HCT116 (cell line): ENCODE measurements at regions not wholly inside any gene's neighbourhood (a gene's known extent, or its start where the extent isn't known, plus 50 kb on each side); places are given as distances from the start of the nearest gene placed in this dataset.

Experiments used
- EZH2 ChIP-seq: fragments of 200-600 bp; sonication (generic); IDR thresholded peaks from 2 replicates; pipeline ENCODE4 v1.6.1; 2017; ENCODE audit warnings: antibody characterized with exemption, mixed run types
- JUND ChIP-seq: IDR thresholded peaks from 2 replicates; pipeline ENCODE4 v1.6.1; 2012
- POLR2A ChIP-seq: IDR thresholded peaks from 2 replicates; pipeline ENCODE4 v1.7.0; 2011; ENCODE audit warnings: borderline replicate concordance; ENCODE audit not compliant: insufficient read depth, insufficient read length; ENCODE audit errors: extremely low read depth
- POLR2AphosphoS5 ChIP-seq: IDR thresholded peaks from 2 replicates; pipeline ENCODE4 v1.6.1; 2011; ENCODE audit warnings: mild to moderate bottlenecking, low read depth, low read length, moderate library complexity
- SP1 ChIP-seq: IDR thresholded peaks from 2 replicates; pipeline ENCODE4 v1.6.1; 2012; ENCODE audit warnings: low read depth
- SRF ChIP-seq: IDR thresholded peaks from 2 replicates; pipeline ENCODE4 v1.6.1; 2012; ENCODE audit warnings: low read depth
- YY1 ChIP-seq: IDR thresholded peaks from 2 replicates; pipeline ENCODE4 v1.6.1; 2011; ENCODE audit warnings: low read length, low read depth, moderate library complexity, mild to moderate bottlenecking; ENCODE audit not compliant: insufficient replicate concordance; ENCODE audit errors: extremely low read depth
- ZNF274 ChIP-seq: fragments of 200-500 bp; sonication (Bioruptor generic); IDR thresholded peaks from 2 replicates; pipeline ENCODE4 v1.6.1; 2014; ENCODE audit warnings: mild to moderate bottlenecking, low read depth, low read length, inconsistent platforms
- TF ChIP-seq, protein P1 (sequence below), 3 experiments: fragments of 200-600 bp in 1 of 3; sonication (generic) in 1 of 3; IDR thresholded peaks in 2 of 3; conservative IDR thresholded peaks in 1 of 3; 2 replicates each; pipeline ENCODE4 v1.5.1; 2012 to 2017; ENCODE audit warnings: low read depth in 2 of 3, low read length in 2 of 3, antibody characterized with exemption in 1 of 3, borderline replicate concordance in 1 of 3, control low read depth in 1 of 3, mild to moderate bottlenecking in 1 of 3, mixed read lengths in 1 of 3, mixed run types in 1 of 3, moderate library complexity in 1 of 3; ENCODE audit not compliant: insufficient read depth in 1 of 3
- TF ChIP-seq, protein P2 (sequence below): IDR thresholded peaks from 2 replicates; pipeline ENCODE4 v1.6.1; 2012

DNA sequence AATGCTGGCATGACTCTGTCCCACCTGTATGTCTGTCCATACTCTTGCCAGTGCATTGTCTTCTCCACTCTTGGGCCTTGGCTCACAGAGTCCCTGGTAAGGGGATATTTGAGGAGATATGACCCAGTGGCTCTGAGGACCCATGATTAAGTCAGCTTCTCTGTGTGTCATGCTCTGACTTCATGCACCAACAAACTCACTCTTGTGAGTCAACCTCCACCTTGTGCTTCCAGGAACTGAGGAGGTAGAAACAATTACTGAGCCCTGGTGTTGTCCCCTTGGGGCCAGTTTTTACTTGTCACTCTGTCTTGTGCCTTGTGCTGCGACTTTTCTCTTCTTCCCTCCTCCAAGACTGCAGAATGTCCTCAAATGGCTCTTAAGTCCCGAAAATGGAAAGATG lies 127.1 kb downstream of the ABHD5 start:
- TF ChIP-seq YY1: no peak
- TF ChIP-seq POLR2A: no peak
- TF ChIP-seq, protein P1, sequence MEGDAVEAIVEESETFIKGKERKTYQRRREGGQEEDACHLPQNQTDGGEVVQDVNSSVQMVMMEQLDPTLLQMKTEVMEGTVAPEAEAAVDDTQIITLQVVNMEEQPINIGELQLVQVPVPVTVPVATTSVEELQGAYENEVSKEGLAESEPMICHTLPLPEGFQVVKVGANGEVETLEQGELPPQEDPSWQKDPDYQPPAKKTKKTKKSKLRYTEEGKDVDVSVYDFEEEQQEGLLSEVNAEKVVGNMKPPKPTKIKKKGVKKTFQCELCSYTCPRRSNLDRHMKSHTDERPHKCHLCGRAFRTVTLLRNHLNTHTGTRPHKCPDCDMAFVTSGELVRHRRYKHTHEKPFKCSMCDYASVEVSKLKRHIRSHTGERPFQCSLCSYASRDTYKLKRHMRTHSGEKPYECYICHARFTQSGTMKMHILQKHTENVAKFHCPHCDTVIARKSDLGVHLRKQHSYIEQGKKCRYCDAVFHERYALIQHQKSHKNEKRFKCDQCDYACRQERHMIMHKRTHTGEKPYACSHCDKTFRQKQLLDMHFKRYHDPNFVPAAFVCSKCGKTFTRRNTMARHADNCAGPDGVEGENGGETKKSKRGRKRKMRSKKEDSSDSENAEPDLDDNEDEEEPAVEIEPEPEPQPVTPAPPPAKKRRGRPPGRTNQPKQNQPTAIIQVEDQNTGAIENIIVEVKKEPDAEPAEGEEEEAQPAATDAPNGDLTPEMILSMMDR (IDR thresholded peaks at IDR 0.05 in 2 of 3, conservative IDR thresholded peaks at IDR 0.05 in 1 of 3; ENCODE audit: borderline replicate concordance in 1 of 3, insufficient read depth in 1 of 3, low read depth in 2 of 3, low read length in 2 of 3): no peak
- TF ChIP-seq EZH2: no peak
- no peak for TF ChIP-seq POLR2AphosphoS5
- no peak for TF ChIP-seq SRF
- TF ChIP-seq SP1: no peak
- no peak for TF ChIP-seq ZNF274
- TF ChIP-seq JUND: no peak
- TF ChIP-seq, protein P2, sequence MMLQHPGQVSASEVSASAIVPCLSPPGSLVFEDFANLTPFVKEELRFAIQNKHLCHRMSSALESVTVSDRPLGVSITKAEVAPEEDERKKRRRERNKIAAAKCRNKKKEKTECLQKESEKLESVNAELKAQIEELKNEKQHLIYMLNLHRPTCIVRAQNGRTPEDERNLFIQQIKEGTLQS: no peak
